GM18499 (cell line): ENCODE measurements at regions not wholly inside any gene's neighbourhood (a gene's known extent, or its start where the extent isn't known, plus 50 kb on each side); places are given as distances from the start of the nearest gene placed in this dataset.
"Not testable (repeated sequence)": the region's sequence is repeated elsewhere in the genome, so short reads cannot be mapped to it uniquely, and the experiment has no call there.

Source experiments
- ATAC-seq: cut with Tn5 transposase; IDR thresholded peaks from one replicate; pipeline ENCODE4 v1.9.1; 2021; ENCODE audit warnings: moderate number of reproducible peaks; ENCODE audit not compliant: insufficient read depth, unreplicated experiment

DNA sequence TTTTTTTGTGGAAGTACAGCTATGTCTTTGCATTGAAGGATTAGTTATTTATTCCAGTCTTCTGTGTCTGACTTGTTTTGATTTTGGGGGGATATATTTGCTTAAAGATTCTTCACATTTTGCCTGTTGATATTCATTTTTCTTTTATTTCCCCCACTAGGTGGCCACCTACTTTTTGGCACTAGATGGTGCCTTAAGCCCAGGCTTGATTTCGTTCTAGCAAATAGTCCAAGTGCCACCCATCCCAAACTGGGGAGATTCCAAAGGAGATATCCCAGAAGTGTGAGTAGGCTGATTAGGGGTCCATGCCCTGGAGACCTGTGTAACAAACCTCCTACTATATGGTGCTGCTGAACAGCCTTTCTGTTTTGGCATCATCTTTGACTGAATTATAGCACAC lies 80.0 kb upstream of the SPATA16 start:
- no peak for ATAC-seq

DNA sequence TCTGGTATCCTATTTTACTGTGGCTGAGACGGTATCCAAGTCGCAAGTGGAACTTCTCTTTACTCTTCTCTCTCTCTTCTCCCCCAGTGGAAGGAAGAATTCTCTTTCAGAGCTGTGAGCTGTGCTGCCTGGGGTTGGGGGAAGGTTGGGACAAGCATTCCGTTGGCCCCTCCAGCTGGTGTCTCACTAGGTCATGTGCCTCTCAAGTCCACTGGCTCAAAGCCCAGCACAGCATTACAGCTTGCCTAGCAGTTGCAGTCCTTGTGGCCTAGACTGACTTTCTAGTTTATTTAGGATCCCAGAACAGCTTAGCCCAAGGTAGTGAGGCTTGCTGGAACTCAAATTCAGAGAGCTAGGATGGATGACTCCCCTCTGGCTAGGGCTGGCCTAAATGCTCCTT lies 76.1 kb upstream of the SPATA16 start:
- ATAC-seq, result no peak

DNA sequence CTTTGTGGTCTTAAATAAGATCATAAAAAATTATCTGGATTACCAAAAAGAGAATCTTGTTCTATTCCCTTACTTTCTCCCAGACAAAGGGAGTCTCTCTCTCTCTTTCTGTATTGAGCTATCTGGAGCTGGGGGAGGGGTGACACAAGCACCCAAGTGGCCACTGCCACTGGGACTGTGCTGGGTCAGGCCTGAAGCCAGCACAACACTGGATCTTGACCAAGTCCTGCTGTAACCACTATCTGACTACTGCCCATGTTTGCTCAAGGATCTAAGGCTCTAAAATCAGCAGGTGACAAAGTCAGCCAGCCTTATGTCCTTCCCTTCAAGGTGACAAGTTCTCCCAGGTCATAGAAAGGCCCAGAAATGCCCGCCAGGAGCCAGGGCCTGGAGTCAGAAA lies 75.0 kb upstream of the SPATA16 start:
- ATAC-seq, result no peak

DNA sequence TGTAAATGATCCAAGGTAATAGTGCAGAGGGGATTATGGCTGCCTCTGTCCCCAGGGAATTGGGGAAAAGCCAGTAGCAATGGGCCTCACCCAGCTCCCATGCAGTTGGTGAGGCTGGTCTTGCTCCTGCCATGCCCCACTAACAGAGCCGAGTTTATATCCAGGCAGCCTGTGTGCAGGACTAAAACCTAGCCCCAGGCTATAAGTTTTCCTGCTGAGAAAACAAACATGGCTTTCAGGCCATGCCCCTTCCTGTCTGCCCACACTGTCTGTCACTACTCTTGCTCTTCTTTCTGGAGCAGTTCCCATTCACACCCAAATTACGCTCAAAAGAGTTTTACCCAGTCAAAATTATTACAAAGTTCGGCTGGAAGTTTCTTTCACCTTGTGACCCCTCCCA lies 73.5 kb upstream of the SPATA16 start:
- no peak for ATAC-seq

DNA sequence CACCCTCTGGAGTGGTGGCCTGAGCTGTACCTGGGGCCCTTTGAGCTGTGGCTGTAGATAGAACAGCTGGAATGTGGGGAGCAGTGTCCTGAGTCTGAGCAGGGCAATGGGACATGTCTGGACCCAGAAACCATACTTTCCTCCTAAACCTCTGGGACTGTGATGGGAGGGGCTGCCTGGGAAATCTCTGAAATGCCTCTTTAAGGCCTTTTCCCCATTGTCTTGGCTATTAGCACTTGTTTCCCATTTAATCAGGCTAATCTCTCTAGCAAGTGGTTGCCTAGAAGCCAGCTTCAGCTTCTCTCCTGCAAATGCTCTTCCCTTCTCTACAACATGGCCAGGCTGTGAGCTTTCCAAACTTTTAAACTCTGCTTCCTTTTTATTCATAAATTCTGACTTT lies 58.5 kb upstream of the SPATA16 start:
- ATAC-seq, result no peak

DNA sequence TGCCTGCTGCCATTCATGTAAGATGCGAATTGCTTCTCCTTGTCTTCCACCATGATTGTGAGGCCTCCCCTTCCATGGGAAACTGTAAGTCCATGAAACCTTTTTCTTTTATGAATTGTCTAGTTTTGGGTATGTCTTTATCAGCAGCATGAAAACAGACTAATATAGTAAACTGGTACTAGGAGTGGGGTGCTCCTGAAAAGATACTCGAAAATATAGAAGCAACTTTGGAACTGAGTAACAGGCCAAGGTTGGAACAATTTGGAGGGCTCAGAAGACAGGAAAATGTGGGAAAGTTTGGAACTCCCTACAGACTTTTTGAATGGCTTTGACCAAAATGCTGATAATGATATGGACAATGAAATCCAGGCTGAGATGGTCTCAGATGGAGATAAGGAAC lies 53.8 kb upstream of the SPATA16 start:
- not testable (repeated sequence) for ATAC-seq

DNA sequence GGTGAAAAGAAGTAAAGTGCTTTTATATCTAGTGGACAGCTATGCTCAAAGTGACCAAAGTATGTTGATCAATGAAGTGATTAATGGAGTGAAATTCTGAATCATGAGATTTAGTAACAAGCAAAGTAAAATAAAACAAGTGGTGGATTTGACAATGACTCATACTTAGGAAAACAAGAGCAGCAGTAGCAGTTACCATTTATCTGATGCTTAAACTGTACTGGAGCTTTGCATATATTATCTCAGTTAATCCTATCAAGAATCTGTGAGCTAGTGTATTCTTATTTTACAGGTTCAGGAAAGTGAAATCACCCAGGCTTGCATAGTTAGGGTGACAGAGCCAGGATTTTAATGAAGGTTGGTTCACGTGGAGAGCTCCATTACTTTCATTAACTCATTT lies 50.6 kb upstream of the SPATA16 start:
- ATAC-seq, result no peak
